ENCODE measurements at regions not wholly inside any gene's neighbourhood (a gene's known extent, or its start where the extent isn't known, plus 50 kb on each side); places are given as distances from the start of the nearest gene placed in this dataset.

DNA sequence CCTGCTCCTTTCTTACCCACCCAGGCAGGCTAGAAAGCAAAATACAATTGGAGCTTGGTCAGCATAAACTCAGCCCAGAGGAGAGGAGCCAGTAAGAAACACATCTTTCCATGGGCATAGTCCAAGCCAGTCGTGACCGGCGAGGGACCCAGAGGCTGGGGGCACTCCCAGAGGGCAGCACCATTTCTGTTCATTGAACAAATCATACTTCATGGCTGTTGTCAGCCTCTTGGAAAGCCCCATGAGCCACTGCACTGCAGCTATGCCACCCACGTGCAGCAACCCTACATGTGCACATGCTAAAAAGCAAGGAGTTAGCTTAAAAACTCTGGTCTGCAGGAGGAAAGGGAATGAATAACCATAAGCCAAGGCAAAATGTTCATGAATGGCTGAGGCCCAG, 90.0 kb upstream of the CDKN3 start:
- intact Hi-C loops (cut with micrococcal nuclease), result no loop called here

DNA sequence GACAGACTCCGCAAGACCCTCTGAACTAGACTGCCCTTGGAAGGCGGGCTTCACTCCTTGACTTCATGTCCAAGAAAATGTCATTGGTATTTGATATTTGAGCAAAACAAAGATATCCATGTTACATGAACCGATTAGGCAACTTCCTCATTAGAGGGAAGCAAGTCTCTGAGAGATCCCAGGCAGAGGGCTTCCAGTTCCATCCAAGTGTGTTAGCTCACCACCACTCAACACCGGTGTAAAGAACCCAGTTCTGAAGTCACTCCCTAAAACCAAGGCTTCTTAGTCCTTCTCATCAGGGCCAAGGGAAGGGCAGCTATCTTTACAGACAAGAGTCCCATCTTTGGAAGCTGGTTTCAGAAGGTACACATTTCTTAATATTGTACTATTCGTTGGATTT, 87.2 kb upstream of the CDKN3 start:
- intact Hi-C loops (cut with micrococcal nuclease), result no loop called here

DNA sequence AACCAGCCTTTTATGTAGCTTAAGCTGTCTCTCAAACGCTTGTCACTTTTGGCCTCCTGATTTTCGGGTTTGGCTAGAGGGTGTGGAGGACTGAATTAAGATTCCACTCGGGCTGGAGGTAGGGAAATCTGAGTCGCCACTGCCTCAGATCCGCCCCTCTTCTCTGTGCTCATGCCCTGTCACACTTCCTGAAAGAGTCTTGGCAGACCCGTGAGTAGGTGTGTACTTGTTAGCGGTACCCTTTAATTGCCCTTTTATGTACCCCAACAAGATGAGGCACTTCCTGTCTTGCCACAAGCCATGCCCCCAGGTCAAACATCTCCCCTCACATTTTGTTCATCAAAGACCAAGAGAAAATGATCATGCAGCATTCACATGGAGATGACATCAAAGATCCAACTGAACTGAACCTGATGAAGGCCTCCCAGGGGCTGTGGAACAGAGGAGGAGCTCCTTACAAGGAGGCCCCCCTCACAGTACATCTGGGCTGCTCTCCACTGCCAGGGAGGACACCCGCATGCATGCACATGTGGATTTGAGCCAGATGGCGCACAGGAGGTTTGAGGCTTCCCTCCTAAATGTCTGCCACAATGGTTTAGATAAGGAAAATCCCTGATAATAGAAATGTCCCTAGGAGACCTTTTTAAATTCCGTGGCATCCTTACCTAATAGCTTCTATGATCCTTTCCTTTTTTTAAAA, 86.5 kb upstream of the CDKN3 start:
- intact Hi-C loops (cut with micrococcal nuclease), result no loop called here

DNA sequence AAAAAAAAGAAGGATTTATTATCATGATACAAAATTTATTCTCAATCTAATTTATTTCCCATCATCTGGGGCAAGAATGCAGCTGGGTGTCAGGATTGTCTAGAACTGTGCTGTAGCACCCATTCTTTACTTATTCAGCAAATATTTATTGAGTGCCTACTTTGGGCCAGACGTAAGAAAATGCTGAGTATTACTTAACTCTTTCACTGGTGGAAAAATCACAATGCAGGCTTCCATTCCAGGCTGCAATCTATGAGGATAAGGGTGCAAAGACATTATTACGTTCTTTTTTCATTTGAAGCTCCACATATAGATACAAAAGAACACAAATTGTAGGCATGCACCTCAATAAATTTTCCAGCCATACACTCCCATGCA, 86.0 kb upstream of the CDKN3 start:
- intact Hi-C loops (cut with micrococcal nuclease), result no loop called here

GRCh38 chr14:54312166-54312801, 84.5 kb upstream of the CDKN3 start:
- intact Hi-C loops (cut with micrococcal nuclease), result no loop called here

DNA sequence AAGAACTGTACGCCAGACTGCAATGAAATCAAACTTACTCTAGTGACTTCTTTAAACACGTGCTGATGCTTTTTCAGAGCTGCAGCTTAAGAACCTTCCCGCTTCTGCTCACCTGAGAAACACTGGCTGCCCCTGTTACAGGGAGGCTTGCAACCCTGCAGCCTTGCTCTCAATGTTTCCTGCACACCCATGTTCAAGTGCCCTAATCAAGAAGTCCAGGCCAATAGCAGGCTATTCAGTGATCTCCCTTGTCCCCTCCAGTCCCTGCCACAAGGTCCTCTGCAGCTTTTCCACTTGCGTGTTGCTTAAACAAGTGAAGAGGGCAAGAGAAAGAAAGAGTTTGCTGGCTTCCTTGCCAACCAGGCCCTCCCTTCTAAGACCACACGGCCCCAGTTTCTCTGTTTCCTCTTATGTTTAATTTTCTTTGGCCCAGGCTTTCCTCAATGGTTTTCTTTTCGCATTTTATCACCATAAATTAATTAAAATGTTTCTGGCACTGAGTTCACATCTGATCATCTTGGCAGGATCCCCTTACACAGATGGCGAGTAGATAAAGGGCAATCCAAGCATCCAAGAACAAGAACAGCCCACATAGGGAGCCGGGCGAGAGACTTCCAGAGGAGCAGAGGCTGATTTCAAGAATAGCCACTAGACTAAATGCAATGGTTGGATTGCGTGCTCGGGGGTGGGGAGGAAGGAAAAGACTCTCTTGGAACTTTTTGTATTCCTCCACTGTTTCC, 82.3 kb upstream of the CDKN3 start:
- intact Hi-C loops (cut with micrococcal nuclease), result no loop called here

DNA sequence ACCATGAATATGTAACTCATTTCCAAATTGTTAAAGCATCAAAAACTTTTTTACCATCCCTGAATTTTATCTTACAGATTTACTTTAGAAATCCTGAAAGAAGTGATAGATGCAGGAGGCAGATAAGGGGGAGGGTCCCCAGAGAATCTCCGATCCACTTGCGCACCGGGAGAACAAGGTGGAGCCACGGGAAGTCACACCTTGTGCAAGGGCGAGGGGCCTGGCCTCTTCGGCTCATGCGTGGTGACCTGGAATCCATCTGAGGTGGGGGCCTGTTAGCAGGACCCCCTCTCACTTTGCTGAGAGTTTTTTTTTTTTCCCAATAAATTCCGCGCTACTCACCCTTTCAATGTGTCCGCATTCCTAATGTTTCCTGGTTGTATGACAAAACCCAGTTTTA, 80.2 kb upstream of the CDKN3 start:
- intact Hi-C loops (cut with micrococcal nuclease), result no loop called here

DNA sequence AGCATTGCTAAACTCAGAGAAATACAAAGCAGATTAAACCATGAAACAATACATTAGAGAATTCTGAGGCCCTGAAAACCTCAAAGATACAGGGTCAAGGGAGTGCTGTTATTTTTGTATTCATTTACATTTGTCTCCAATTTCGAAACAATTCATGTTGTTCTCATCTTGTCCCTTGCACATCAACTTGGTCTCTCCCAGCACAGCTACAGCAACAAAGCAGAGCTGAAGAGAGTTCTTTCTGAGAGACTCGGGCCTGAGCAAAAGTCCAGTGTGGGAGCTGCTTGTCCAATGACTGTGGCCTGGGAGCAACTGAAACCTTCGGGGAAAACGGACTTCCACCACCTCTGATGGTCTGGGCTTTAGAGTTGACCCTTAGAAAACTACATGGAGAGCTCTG, 79.4 kb upstream of the CDKN3 start:
- intact Hi-C loops (cut with micrococcal nuclease), result no loop called here

DNA sequence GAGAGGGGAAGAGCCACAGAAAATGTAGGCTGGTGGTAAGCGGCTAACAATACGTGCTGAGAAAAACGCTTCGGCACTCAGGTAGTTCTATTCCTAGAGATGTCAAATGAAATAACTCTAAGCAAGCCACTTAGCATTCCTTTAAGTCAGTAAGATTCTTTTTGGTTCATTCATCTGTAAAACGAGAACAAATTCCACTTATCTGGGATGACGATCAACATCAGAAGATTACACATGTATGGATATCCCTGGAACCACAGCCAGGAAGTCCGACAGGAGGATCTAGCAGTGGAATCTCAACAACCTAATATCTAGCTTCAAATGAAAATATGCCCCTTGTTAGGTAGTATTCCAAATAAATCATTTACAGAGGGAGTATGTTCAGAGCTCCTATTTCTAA, 74.6 kb upstream of the CDKN3 start:
- intact Hi-C loops (cut with micrococcal nuclease), result no loop called here

DNA sequence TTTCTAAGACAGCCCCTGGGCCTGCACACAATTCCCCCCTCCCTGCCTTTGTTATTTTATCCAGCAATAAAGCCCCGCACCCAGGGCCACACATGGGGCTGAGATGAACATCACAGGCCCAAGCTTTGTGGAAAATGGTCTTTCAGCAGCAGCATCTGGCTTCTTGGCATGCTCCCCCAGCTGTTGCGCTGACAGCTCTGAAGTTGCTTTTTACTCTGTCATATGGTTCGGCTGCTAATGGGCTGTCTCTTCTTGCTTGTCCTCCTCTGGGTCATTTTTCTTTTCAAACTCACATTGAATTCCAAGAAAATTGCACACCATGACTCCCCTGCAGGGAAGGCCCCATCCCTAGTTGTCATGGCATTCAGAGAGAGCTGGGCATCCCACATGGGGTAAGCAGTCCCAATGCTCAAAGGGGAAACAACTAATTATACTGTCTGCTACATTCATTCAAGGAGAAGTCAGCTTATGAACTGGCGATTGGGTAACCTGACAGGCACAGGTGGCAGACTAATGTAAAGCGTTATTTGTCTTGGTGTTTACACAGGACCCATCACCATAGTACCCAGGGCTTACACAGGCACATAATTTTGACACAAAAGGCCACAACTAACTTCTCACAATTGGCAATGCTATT, 74.0 kb upstream of the CDKN3 start:
- intact Hi-C loops (cut with micrococcal nuclease), result no loop called here

GRCh38 chr14:54325766-54326165, 71.0 kb upstream of the CDKN3 start:
- intact Hi-C loops (cut with micrococcal nuclease), result no loop called here

DNA sequence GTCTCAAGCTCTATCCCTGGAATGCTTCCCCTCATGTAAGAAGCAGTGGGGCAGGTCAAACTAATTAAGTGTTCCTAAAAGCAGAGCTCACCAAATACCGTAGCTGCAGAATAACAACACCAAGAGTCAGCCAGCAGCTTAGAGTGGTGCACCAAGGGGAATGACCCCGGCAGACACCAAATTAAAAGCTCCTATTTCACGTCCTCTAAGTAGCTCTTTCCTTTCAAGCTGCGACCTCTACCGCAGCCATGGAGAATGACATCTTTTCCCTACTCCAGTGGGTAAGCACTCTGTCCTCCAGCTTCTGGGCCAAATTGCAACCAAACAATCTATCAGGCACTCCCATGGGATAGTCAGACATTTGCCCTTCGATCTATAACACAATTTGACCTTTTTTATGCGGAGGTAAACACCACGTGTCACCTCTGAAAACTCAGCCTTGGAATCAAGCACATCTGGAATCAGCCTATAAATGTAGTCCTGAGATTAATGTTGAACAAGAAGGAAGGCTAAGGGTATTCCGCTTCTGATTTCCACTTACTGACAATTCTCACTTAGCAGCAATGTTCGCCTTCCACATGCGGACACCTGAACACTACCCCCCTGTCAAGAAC, 67.6 kb upstream of the CDKN3 start:
- intact Hi-C loops (cut with micrococcal nuclease), result no loop called here

GRCh38 chr14:54330876-54331275, 65.9 kb upstream of the CDKN3 start:
- intact Hi-C loops (cut with micrococcal nuclease), result no loop called here

DNA sequence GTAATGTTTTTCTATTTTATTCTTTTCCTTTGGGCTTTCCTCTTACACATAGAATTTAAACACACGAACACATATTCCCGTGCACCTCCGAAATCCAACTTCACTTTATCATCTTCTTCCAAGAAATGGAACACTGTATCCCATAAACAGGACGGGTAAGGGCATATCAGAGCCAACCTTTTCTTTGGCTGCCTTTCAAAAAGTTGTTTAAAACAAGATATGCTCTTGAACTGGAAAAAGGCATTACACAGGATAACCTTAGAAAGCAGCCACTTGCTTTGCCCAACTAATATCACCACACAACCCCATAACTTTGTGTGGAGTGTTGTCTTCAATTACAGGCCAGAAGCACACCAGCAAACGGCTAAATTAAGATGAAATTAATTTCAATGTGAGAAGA, 65.3 kb upstream of the CDKN3 start:
- intact Hi-C loops (cut with micrococcal nuclease), result no loop called here

DNA sequence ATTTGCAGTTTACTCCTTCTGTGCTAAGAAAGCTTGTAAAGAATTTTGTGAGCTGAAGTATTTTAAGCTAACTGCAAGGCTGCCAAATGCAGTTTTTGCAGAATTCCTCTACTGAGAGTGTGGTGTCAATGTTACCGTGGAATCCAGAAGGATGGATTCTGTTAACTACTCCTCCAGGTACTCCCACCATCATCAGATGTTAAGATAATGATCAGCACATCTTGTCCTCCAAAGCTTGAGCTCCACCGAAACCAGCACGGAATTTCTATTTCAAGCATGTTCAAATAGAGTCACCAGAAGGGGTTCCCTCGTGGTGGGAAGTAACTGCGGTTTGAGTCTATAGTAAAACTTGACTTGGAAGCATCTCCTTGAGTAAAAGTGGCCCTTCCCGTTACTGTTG, 64.3 kb upstream of the CDKN3 start:
- intact Hi-C loops (cut with micrococcal nuclease), result no loop called here

DNA sequence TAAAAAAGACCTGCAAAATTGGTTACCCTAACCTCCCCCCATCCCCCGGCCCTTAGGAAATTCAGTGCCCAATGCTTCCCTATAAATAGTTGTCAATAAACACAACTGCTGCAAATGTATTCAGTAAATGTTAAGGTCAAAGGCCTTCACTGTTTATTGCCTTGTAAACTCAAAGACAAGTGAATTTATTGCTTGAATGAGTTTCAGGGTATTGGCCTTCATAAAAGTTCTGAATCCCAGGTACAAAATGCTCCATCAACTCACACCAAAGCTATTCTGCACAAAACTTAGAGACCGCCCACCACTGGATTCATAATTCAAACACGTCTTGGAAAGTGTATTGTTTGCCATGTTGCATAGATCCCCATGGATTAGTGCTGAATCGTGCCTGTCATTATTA, 63.3 kb upstream of the CDKN3 start:
- intact Hi-C loops (cut with micrococcal nuclease), result no loop called here

DNA sequence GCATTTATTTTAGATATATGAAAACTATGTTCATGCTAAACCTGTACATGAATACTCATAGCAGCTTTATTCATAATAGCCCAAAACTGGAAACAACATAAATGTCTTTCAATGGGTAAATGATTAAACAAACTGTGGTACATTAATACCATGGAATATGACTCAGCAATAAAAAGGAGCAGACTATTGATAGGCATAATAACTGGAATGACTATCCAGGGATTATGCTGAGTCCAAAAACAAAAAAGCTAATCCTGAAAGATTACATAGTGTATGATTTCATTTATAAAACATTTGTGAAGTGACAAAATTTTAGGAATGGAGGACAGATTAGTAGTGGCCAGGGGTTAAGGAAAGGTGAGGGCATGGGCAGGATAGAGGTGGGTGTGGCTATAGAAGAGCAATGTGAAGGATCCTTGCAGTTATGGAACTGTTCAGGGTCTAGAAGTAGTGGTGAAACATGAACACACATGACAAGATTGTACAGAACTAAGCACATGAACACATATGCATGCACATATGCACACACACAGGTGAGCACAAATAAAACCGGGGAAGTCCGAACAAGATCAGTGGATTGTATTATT, 61.1 kb upstream of the CDKN3 start:
- intact Hi-C loops (cut with micrococcal nuclease), result no loop called here

DNA sequence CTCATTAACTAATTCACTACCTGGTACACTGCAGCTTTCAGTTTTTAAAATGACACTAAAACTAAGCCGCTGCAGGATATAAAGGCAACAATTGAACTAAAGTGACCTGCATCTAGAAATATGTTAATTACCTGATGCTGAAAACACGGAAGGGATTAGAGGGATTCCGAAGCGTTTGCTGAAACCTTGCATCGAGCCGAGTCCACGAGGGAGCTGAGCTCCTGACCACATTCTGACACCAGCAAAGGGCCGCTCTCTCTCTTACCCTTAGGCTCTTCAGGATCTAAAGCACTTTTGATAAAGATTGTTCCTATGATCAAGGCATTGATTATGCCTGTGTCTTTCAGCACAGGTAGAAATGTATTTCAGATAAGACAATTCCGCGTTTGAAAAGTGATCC, 59.5 kb upstream of the CDKN3 start:
- intact Hi-C loops (cut with micrococcal nuclease), result no loop called here

GRCh38 chr14:54338696-54339317, 58.0 kb upstream of the CDKN3 start:
- intact Hi-C loops (cut with micrococcal nuclease), result no loop called here

GRCh38 chr14:54339771-54340170, 57.0 kb upstream of the CDKN3 start:
- intact Hi-C loops (cut with micrococcal nuclease), result no loop called here

GRCh38 chr14:54342806-54343205, 54.0 kb upstream of the CDKN3 start:
- intact Hi-C loops (cut with micrococcal nuclease), result no loop called here
